ENCODE measurements at regions not wholly inside any gene's neighbourhood (a gene's known extent, or its start where the extent isn't known, plus 50 kb on each side); places are given as distances from the start of the nearest gene placed in this dataset.

- peaks cover 11% of the 10 kb centered on the region for H3K4me1 ChIP-seq (ENCODE audit: control insufficient read depth, insufficient read depth, low read length, poor library complexity, severe bottlenecking)
- no peak overlapping the region for H3K4me3 ChIP-seq (ENCODE audit: insufficient read depth, low read depth, low read length, poor library complexity, severe bottlenecking)
- no peaks in the 10 kb centered on the region for H3K27me3 ChIP-seq (replicated peaks; ENCODE audit: control insufficient read depth, insufficient read depth, low read length, poor library complexity, severe bottlenecking)
- no peak overlapping the region for H3K27ac ChIP-seq (ENCODE audit: insufficient read depth, low read length, poor library complexity, severe bottlenecking)
- peaks cover 77% of the 10 kb centered on the region for H3K36me3 ChIP-seq (ENCODE audit: control insufficient read depth, insufficient read depth, low read length)
- no peaks in the 10 kb centered on the region for H3K9me3 ChIP-seq (ENCODE audit: control insufficient read depth, low read length)
- DNase-seq, result no peak
These were observed 150.7 kb upstream of the KLF14 start for GRCh38 chr7:130884437-130885417.

- Histone ChIP-seq H3K27ac (ENCODE audit: insufficient read depth, low read length, poor library complexity, severe bottlenecking) (no peak overlapping the region), H3K36me3 (ENCODE audit: control insufficient read depth, insufficient read depth, low read length) (peaks cover 78% of the 10 kb centered on the region), H3K9me3 (ENCODE audit: control insufficient read depth, low read length) (no peaks in the 10 kb centered on the region), H3K27me3 (replicated peaks; ENCODE audit: control insufficient read depth, insufficient read depth, low read length, poor library complexity, severe bottlenecking) (no peaks in the 10 kb centered on the region), H3K4me1 (ENCODE audit: control insufficient read depth, insufficient read depth, low read length, poor library complexity, severe bottlenecking) (peaks cover 11% of the 10 kb centered on the region), H3K4me3 (ENCODE audit: insufficient read depth, low read depth, low read length, poor library complexity, severe bottlenecking) (no peak overlapping the region)
- no peak for DNase-seq
These were observed 152.6 kb upstream of the KLF14 start for GRCh38 chr7:130886438-130887135.

GRCh38 chr7:130887182-130887956, 153.4 kb upstream of the KLF14 start:
- Histone ChIP-seq H3K36me3 (ENCODE audit: control insufficient read depth, insufficient read depth, low read length) (peaks cover 70% of the 10 kb centered on the region), H3K9me3 (ENCODE audit: control insufficient read depth, low read length) (no peaks in the 10 kb centered on the region), H3K4me3 (ENCODE audit: insufficient read depth, low read depth, low read length, poor library complexity, severe bottlenecking) (no peak overlapping the region), H3K27me3 (replicated peaks; ENCODE audit: control insufficient read depth, insufficient read depth, low read length, poor library complexity, severe bottlenecking) (no peaks in the 10 kb centered on the region), H3K27ac (ENCODE audit: insufficient read depth, low read length, poor library complexity, severe bottlenecking) (no peak overlapping the region), H3K4me1 (ENCODE audit: control insufficient read depth, insufficient read depth, low read length, poor library complexity, severe bottlenecking) (peaks cover 11% of the 10 kb centered on the region)
- DNase-seq, result no peak

GRCh38 chr7:130887957-130888371, 154.0 kb upstream of the KLF14 start:
- Histone ChIP-seq H3K27me3 (replicated peaks; ENCODE audit: control insufficient read depth, insufficient read depth, low read length, poor library complexity, severe bottlenecking) (no peaks in the 10 kb centered on the region), H3K4me1 (ENCODE audit: control insufficient read depth, insufficient read depth, low read length, poor library complexity, severe bottlenecking) (peaks cover 11% of the 10 kb centered on the region), H3K4me3 (ENCODE audit: insufficient read depth, low read depth, low read length, poor library complexity, severe bottlenecking) (no peak overlapping the region), H3K9me3 (ENCODE audit: control insufficient read depth, low read length) (no peaks in the 10 kb centered on the region), H3K27ac (ENCODE audit: insufficient read depth, low read length, poor library complexity, severe bottlenecking) (no peak overlapping the region), H3K36me3 (ENCODE audit: control insufficient read depth, insufficient read depth, low read length) (peaks cover 65% of the 10 kb centered on the region)
- no peak for DNase-seq

- no peaks in the 10 kb centered on the region for H3K9me3 ChIP-seq (ENCODE audit: control insufficient read depth, low read length)
- DNase-seq, result no peak
- no peaks in the 10 kb centered on the region for H3K27me3 ChIP-seq (replicated peaks; ENCODE audit: control insufficient read depth, insufficient read depth, low read length, poor library complexity, severe bottlenecking)
- H3K27ac ChIP-seq (ENCODE audit: insufficient read depth, low read length, poor library complexity, severe bottlenecking), result no peak overlapping the region
- peaks cover 14% of the 10 kb centered on the region for H3K4me1 ChIP-seq (ENCODE audit: control insufficient read depth, insufficient read depth, low read length, poor library complexity, severe bottlenecking)
- H3K36me3 ChIP-seq (ENCODE audit: control insufficient read depth, insufficient read depth, low read length), result peaks cover 60% of the 10 kb centered on the region
- no peak overlapping the region for H3K4me3 ChIP-seq (ENCODE audit: insufficient read depth, low read depth, low read length, poor library complexity, severe bottlenecking)
These were observed 154.5 kb upstream of the KLF14 start for GRCh38 chr7:130888468-130888867.

DNA sequence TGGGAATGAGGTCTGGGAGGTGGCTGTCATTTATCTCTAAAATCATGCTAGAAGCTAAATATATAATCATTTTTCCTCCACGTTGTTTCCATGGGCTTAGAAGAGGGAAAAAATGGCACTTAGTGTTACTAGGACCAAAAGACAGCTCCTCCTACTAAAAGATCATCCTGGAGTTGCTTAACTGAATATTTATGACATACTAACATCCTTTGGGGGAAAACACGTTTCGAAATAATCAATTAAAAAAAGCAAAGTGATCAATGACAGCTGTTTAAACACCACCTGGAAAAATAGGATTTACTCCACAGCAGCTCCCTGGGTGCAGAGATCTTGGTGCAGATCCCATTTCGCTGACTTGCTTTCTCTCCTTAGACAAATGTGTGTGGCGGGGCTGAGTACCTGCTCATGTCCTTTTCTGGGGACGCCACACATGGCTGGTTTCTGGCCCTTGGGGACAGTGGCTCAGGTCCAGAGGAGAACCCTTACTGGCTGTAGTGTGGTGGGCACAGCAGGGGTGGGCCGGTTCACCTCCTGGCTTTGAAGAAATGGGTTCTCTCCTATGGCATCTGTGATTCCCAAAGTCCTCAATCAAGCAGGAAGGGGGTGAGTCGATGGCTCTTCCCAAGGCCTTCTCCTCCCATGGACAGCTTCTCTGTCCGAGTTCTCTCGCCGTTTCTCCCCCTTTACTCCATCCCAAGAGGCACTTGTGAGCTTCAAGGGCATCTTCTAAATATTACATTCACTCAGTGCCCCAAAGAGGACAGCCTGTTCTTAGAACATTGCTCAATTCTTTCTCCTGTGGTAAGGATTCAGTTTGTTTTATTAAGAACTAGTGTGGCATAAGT, 156.4 kb upstream of the KLF14 start:
- DNase-seq, result no peak
- no peak overlapping the region for H3K4me3 ChIP-seq (ENCODE audit: insufficient read depth, low read depth, low read length, poor library complexity, severe bottlenecking)
- no peaks in the 10 kb centered on the region for H3K27me3 ChIP-seq (replicated peaks; ENCODE audit: control insufficient read depth, insufficient read depth, low read length, poor library complexity, severe bottlenecking)
- peaks cover 51% of the 10 kb centered on the region for H3K36me3 ChIP-seq (ENCODE audit: control insufficient read depth, insufficient read depth, low read length)
- no peak overlapping the region for H3K27ac ChIP-seq (ENCODE audit: insufficient read depth, low read length, poor library complexity, severe bottlenecking)
- H3K4me1 ChIP-seq (ENCODE audit: control insufficient read depth, insufficient read depth, low read length, poor library complexity, severe bottlenecking), result peaks cover 20% of the 10 kb centered on the region
- no peaks in the 10 kb centered on the region for H3K9me3 ChIP-seq (ENCODE audit: control insufficient read depth, low read length)

DNA sequence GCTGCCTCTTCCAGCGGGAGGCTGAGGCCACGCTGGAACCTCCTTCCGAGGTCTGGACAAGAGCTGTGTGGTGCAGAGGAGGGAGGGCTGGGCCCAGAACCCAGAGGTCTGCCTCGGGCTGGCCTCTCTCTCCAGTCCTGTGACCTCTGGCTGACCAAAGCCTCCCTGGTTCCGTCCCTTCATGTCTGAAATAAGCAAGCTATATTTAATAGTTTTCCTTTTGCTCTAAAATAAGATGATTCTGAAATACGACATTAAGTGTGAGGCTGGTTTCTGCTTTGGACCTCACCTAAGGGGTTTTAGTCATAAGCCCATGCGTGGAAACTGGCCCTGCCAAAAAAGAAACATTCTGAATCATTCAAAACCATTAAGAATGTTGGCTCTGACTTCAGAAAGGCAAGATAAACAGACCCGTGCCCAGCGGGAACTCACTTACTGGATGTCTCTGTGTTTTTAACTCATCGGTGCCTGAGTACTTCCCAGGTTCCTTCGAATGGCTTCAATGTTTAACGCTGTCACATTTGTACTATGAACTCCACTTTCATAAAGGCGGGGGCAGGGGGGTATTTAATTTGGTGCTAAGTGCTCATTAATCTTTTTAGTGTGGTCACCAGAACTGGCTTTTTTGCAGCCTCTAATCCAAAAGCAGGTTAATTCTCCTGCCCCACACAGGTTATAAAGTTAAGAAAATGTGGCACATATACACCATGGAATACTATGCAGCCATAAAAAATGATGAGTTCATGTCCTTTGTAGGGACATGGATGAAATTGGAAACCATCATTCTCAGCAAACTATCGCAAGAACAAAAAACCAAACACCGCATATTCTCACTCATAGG, 157.5 kb upstream of the KLF14 start:
- no peak for DNase-seq
- Histone ChIP-seq H3K9me3 (ENCODE audit: control insufficient read depth, low read length) (no peaks in the 10 kb centered on the region), H3K36me3 (ENCODE audit: control insufficient read depth, insufficient read depth, low read length) (peaks cover 56% of the 10 kb centered on the region), H3K4me1 (ENCODE audit: control insufficient read depth, insufficient read depth, low read length, poor library complexity, severe bottlenecking) (peaks cover 30% of the 10 kb centered on the region), H3K4me3 (ENCODE audit: insufficient read depth, low read depth, low read length, poor library complexity, severe bottlenecking) (no peak overlapping the region), H3K27me3 (replicated peaks; ENCODE audit: control insufficient read depth, insufficient read depth, low read length, poor library complexity, severe bottlenecking) (no peaks in the 10 kb centered on the region), H3K27ac (ENCODE audit: insufficient read depth, low read length, poor library complexity, severe bottlenecking) (no peak overlapping the region)

GRCh38 chr7:130893441-130893894, 159.5 kb upstream of the KLF14 start:
- no peak for DNase-seq
- peaks cover 41% of the 10 kb centered on the region for H3K36me3 ChIP-seq (ENCODE audit: control insufficient read depth, insufficient read depth, low read length)

More at GRCh38 chr7:130893441-130893894, 159.5 kb upstream of the KLF14 start:
- Histone ChIP-seq H3K27me3 (replicated peaks; ENCODE audit: control insufficient read depth, insufficient read depth, low read length, poor library complexity, severe bottlenecking) (no peaks in the 10 kb centered on the region), H3K4me3 (ENCODE audit: insufficient read depth, low read depth, low read length, poor library complexity, severe bottlenecking) (no peak overlapping the region), H3K27ac (ENCODE audit: insufficient read depth, low read length, poor library complexity, severe bottlenecking) (no peak overlapping the region), H3K4me1 (ENCODE audit: control insufficient read depth, insufficient read depth, low read length, poor library complexity, severe bottlenecking) (peaks cover 32% of the 10 kb centered on the region), H3K9me3 (ENCODE audit: control insufficient read depth, low read length) (no peaks in the 10 kb centered on the region)
